Neural cell (in vitro differentiated cells): ENCODE measurements at regions not wholly inside any gene's neighbourhood (a gene's known extent, or its start where the extent isn't known, plus 50 kb on each side); places are given as distances from the start of the nearest gene placed in this dataset.

Source experiments
- H2AFZ ChIP-seq: fragments of 200-600, 300-800 bp; sonication (generic), shearing (Covaris generic); 2 replicates; pipeline ENCODE4 v1.6.0; 2014; ENCODE audit warnings: low read depth, mild to moderate bottlenecking, antibody characterized with exemption, low read length, moderate library complexity
- H3F3A ChIP-seq: fragments of 200-600 bp; shearing (Covaris generic); 2 replicates; pipeline ENCODE4 v1.6.1; 2016; ENCODE audit warnings: mild to moderate bottlenecking, moderate library complexity, mixed read lengths, antibody characterized with exemption, low read length; ENCODE audit not compliant: insufficient read depth, poor library complexity, severe bottlenecking
- H3K27ac ChIP-seq: fragments of 200-600, 300-800 bp; sonication (generic), shearing (Covaris generic); 2 replicates; pipeline ENCODE4 v1.5.1; 2014; ENCODE audit warnings: mild to moderate bottlenecking, low read length, moderate library complexity
- H3K27me3 ChIP-seq: fragments of 300-800, 200-600 bp; sonication (generic), shearing (Covaris generic); 2 replicates; pipeline ENCODE4 v1.6.0; 2014; ENCODE audit warnings: mild to moderate bottlenecking, low read depth, low read length, moderate library complexity; ENCODE audit not compliant: insufficient read depth
- H3K36me3 ChIP-seq: fragments of 300-800, 200-600 bp; sonication (generic), shearing (Covaris generic); 2 replicates; pipeline ENCODE4 v1.5.1; 2014; ENCODE audit warnings: mild to moderate bottlenecking, antibody characterized with exemption, low read length, moderate library complexity; ENCODE audit not compliant: insufficient read depth
- H3K4me2 ChIP-seq: fragments of 300-800, 200-600 bp; sonication (generic), shearing (Covaris generic); 2 replicates; pipeline ENCODE4 v1.6.0; 2014; ENCODE audit warnings: mild to moderate bottlenecking, low read length
- H3K4me3 ChIP-seq: fragments of 300-800, 200-600 bp; sonication (generic), shearing (Covaris generic); 2 replicates; pipeline ENCODE4 v1.5.1; 2014; ENCODE audit warnings: mild to moderate bottlenecking, low read length, moderate library complexity
- H3K79me2 ChIP-seq: fragments of 200-600 bp; shearing (Covaris generic); replicated peaks from 2 replicates; pipeline ENCODE4 v1.6.0; 2014; ENCODE audit warnings: mild to moderate bottlenecking, low read length, moderate library complexity; ENCODE audit not compliant: insufficient read depth
- H3K9ac ChIP-seq: fragments of 300-800, 200-600 bp; sonication (generic), shearing (Covaris generic); 2 replicates; pipeline ENCODE4 v1.6.1; 2016; ENCODE audit warnings: mild to moderate bottlenecking, low read length, mixed read lengths
- H3K9me2 ChIP-seq: fragments of 200-600 bp; shearing (Covaris generic); 2 replicates; pipeline ENCODE4 v1.6.1; 2016; ENCODE audit warnings: mild to moderate bottlenecking, low read length, mixed read lengths; ENCODE audit not compliant: insufficient read depth
- H3K9me3 ChIP-seq: fragments of 200-600, 300-800 bp; sonication (generic), shearing (Covaris generic); 2 replicates; pipeline ENCODE4 v1.6.1; 2016; ENCODE audit warnings: mild to moderate bottlenecking, mixed run types, low read length, moderate library complexity, mixed read lengths
- H4K20me1 ChIP-seq: fragments of 200-600 bp; shearing (Covaris generic); 2 replicates; pipeline ENCODE4 v1.6.1; 2016; ENCODE audit warnings: mild to moderate bottlenecking, mixed run types; ENCODE audit not compliant: insufficient read depth
- EP300 ChIP-seq: fragments of 450-650 bp; conservative IDR thresholded peaks from 2 replicates; pipeline ENCODE4 v1.6.1; 2014; ENCODE audit warnings: antibody characterized with exemption, mild to moderate bottlenecking, moderate library complexity; ENCODE audit not compliant: poor library complexity, severe bottlenecking
- EZH2 ChIP-seq: fragments of 200-600, 300-800 bp; shearing (Covaris generic), sonication (generic); IDR thresholded peaks from 2 replicates; pipeline ENCODE4 v1.6.1; 2014; ENCODE audit warnings: antibody characterized with exemption, low read length, borderline replicate concordance, mild to moderate bottlenecking; ENCODE audit not compliant: insufficient read depth, poor library complexity, severe bottlenecking
- MXI1 ChIP-seq: fragments of 450-650 bp; conservative IDR thresholded peaks from 2 replicates; pipeline ENCODE4 v1.6.1; 2014; ENCODE audit warnings: antibody characterized with exemption, mild to moderate bottlenecking; ENCODE audit not compliant: poor library complexity, severe bottlenecking
- POLR2AphosphoS5 ChIP-seq: IDR thresholded peaks from 2 replicates; pipeline ENCODE4 v1.6.1; 2012
- RAD21 ChIP-seq: fragments of 450-650 bp; conservative IDR thresholded peaks from 2 replicates; pipeline ENCODE4 v1.6.1; 2014; ENCODE audit warnings: antibody characterized with exemption, mild to moderate bottlenecking, moderate library complexity
- REST ChIP-seq: IDR thresholded peaks from 2 replicates; pipeline ENCODE4 v1.6.1; 2012; ENCODE audit warnings: borderline replicate concordance
- SMC3 ChIP-seq: fragments of 450-650 bp; conservative IDR thresholded peaks from 2 replicates; pipeline ENCODE4 v1.6.1; 2014; ENCODE audit warnings: antibody characterized with exemption, mild to moderate bottlenecking, moderate library complexity; ENCODE audit not compliant: poor library complexity
- TAF1 ChIP-seq: IDR thresholded peaks from 2 replicates; pipeline ENCODE4 v1.6.1; 2012; ENCODE audit warnings: low read depth
- TF ChIP-seq, protein P1 (sequence below): fragments of 450-650 bp; IDR thresholded peaks from 2 replicates; pipeline ENCODE4 v1.5.1; 2014; ENCODE audit warnings: antibody characterized with exemption, mild to moderate bottlenecking, moderate library complexity; ENCODE audit not compliant: poor library complexity, severe bottlenecking

- Histone ChIP-seq H3K9me2 (no peaks in the 10 kb centered on the region), H3F3A (no peaks in the 10 kb centered on the region), H3K9ac (no peak overlapping the region), H3K27me3 (no peaks in the 10 kb centered on the region), H4K20me1 (no peaks in the 10 kb centered on the region), H3K4me2 (no peak overlapping the region), H3K27ac (no peak overlapping the region), H3K9me3 (peaks cover 9% of the 10 kb centered on the region), H2AFZ (no peak overlapping the region), H3K79me2 (no peaks in the 10 kb centered on the region), H3K36me3 (no peaks in the 10 kb centered on the region), H3K4me3 (no peak overlapping the region)
- no peak for TF ChIP-seq REST
- no peak for TF ChIP-seq POLR2AphosphoS5
- TF ChIP-seq MXI1, result no peak
- no peak for TF ChIP-seq EP300
- no peak for TF ChIP-seq TAF1
- TF ChIP-seq EZH2, result no peak
- TF ChIP-seq RAD21, result no peak
- TF ChIP-seq SMC3, result no peak
- TF ChIP-seq, protein P1, sequence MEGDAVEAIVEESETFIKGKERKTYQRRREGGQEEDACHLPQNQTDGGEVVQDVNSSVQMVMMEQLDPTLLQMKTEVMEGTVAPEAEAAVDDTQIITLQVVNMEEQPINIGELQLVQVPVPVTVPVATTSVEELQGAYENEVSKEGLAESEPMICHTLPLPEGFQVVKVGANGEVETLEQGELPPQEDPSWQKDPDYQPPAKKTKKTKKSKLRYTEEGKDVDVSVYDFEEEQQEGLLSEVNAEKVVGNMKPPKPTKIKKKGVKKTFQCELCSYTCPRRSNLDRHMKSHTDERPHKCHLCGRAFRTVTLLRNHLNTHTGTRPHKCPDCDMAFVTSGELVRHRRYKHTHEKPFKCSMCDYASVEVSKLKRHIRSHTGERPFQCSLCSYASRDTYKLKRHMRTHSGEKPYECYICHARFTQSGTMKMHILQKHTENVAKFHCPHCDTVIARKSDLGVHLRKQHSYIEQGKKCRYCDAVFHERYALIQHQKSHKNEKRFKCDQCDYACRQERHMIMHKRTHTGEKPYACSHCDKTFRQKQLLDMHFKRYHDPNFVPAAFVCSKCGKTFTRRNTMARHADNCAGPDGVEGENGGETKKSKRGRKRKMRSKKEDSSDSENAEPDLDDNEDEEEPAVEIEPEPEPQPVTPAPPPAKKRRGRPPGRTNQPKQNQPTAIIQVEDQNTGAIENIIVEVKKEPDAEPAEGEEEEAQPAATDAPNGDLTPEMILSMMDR, result no peak
These were observed 667.2 kb downstream of the GATA3 start for GRCh38 chr10:8721650-8722049.

DNA sequence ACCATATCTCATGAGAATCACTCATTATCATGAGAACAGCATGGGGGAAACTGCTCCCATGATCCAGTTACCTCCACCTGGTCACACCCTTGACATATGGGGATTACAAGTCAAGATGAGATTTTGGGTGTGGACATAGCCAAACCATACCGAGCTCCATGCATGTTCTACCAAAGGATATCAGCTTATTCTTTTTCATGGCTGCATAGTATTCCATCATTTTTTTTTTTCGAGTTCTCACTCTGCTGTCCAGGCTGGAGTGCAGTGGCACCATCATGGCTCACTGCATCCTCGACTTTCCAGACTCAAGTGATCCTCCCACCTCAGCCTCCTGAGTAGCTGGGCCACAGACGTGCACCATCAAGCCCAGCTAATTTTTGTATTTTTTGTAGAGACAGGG lies 668.3 kb downstream of the GATA3 start:
- no peak for TF ChIP-seq TAF1
- TF ChIP-seq, protein P1, result no peak
- no peak for TF ChIP-seq POLR2AphosphoS5
- TF ChIP-seq MXI1, result no peak
- no peak for TF ChIP-seq REST
- TF ChIP-seq EZH2, result no peak
- no peak for TF ChIP-seq RAD21
- no peak for TF ChIP-seq EP300
- TF ChIP-seq SMC3, result no peak
- Histone ChIP-seq H3K9me3 (peaks cover 9% of the 10 kb centered on the region), H3K36me3 (no peaks in the 10 kb centered on the region), H3K4me2 (no peak overlapping the region), H4K20me1 (no peaks in the 10 kb centered on the region), H3K27me3 (no peaks in the 10 kb centered on the region), H3K27ac (no peak overlapping the region), H3K4me3 (no peak overlapping the region), H3K9me2 (no peaks in the 10 kb centered on the region), H3K79me2 (no peaks in the 10 kb centered on the region), H3F3A (no peaks in the 10 kb centered on the region), H3K9ac (no peak overlapping the region), H2AFZ (no peak overlapping the region)
